BJ (cell line): ENCODE measurements at regions not wholly inside any gene's neighbourhood (a gene's known extent, or its start where the extent isn't known, plus 50 kb on each side); places are given as distances from the start of the nearest gene placed in this dataset. TPM values are rescaled to one million over a fixed set of nuclear protein-coding genes. Genes with fewer than 3 reads are reported as not detected.

ENCODE experiments used
- CTCF ChIA-PET: fragments of 350-600 bp; formaldehyde crosslinking; extraction: SDS; loops from one replicate; lab custom pipeline; 2021; ENCODE audit warnings: antibody characterized with exemption, inconsistent platforms; lab: Yijun Ruan, JAX
- POLR2A ChIA-PET: fragments of 300-600 bp; sonication (Branson Sonifier 250); formaldehyde crosslinking; extraction: SDS; loops from one replicate; lab custom pipeline; 2021; ENCODE audit warnings: antibody characterized with exemption; lab: Charles Lee
- DNase-seq: peaks from one replicate; pipeline ENCODE4 v3.0.0-alpha.2; 2011; ENCODE audit warnings: low read depth
- H3K27me3 ChIP-seq: 2 replicates; pipeline ENCODE4 v1.6.0; 2011; ENCODE audit warnings: low read length; ENCODE audit not compliant: control insufficient read depth, insufficient read depth
- H3K36me3 ChIP-seq: 2 replicates; pipeline ENCODE4 v1.5.1; 2011; ENCODE audit warnings: low read length; ENCODE audit not compliant: control insufficient read depth, insufficient read depth
- H3K4me3 ChIP-seq: 2 replicates; pipeline ENCODE4 v1.5.1; 2011; ENCODE audit warnings: low read depth, mild to moderate bottlenecking, control low read depth, low read length
- CTCF ChIP-seq: IDR thresholded peaks from 2 replicates; pipeline ENCODE4 v1.5.1; 2011; ENCODE audit warnings: low read depth, mild to moderate bottlenecking, control low read depth, inconsistent platforms, low read length, moderate library complexity; ENCODE audit not compliant: insufficient read depth
- small RNA-seq: library from RNA; depleted of rRNA; stranded (forward); fragments of <200 nt; gene quantifications from one replicate; pipeline ENCODE3, GENCODE V24; 2012; ENCODE audit warnings: low replicate concordance, low read depth; ENCODE audit not compliant: insufficient read length

GRCh38 chrX:106499473-106499872 is 112.3 kb upstream of the RADX start:
- Histone ChIP-seq H3K4me3 (no peak overlapping the region), H3K36me3 (no peaks in the 10 kb centered on the region), H3K27me3 (no peaks in the 10 kb centered on the region)
- ChIA-PET CTCF (no interaction called here), POLR2A (no interaction called here)
- DNase-seq, result no peak
- TF ChIP-seq CTCF, result no peak

GRCh38 chrX:106510713-106511403 is 100.9 kb upstream of the RADX start:
- no peak for TF ChIP-seq CTCF
- no peaks in the 10 kb centered on the region for H3K27me3 ChIP-seq
- no peak overlapping the region for H3K4me3 ChIP-seq
- POLR2A ChIA-PET, result no interaction called here
- no peaks in the 10 kb centered on the region for H3K36me3 ChIP-seq
- no peak for DNase-seq
- CTCF ChIA-PET, result no interaction called here

Small RNA genes in the stretch of these regions (small RNA-seq; reads per million reads assigned to genes)
- not detected for gene AL133271.1
- gene RF00019, result not detected
